ENCODE measurements at regions not wholly inside any gene's neighbourhood (a gene's known extent, or its start where the extent isn't known, plus 50 kb on each side); places are given as distances from the start of the nearest gene placed in this dataset.

GRCh38 chr10:21349912-21350286 lies 175.6 kb downstream of the SKIDA1 start:
- H3K36me3 ChIP-seq (ENCODE audit: control insufficient read depth, insufficient read depth, low read length) = no peaks in the 10 kb centered on the region
- DNase-seq = peak; percentile 20
- H3K9ac ChIP-seq (ENCODE audit: extremely low read depth, low read length, poor library complexity, severe bottlenecking) = no peak overlapping the region
- H3K4me3 ChIP-seq (ENCODE audit: low read length) = no peak overlapping the region
- TF ChIP-seq CTCF (conservative IDR thresholded peaks at IDR 0.05) = no peak
- H3K27me3 Mint-ChIP-seq (ENCODE audit: insufficient read depth) = no peaks in the 10 kb centered on the region
- H3K9me3 ChIP-seq (ENCODE audit: control insufficient read depth, low read length) = peaks cover 16% of the 10 kb centered on the region
- no peaks in the 10 kb centered on the region for H3K36me3 Mint-ChIP-seq (ENCODE audit: low read depth)
- H3K4me3 Mint-ChIP-seq = no peak overlapping the region
- peaks cover 8% of the 10 kb centered on the region for H3K4me1 ChIP-seq (ENCODE audit: control insufficient read depth, insufficient read depth, low read length)
- peak overlapping the region; percentile 70 for H3K27ac ChIP-seq (ENCODE audit: low read depth, low read length)
- H3K27me3 ChIP-seq (ENCODE audit: control insufficient read depth, insufficient read depth, low read length, poor library complexity, severe bottlenecking) = no peaks in the 10 kb centered on the region
- H3K9me3 Mint-ChIP-seq = peaks cover 18% of the 10 kb centered on the region
- WGBS, 2 experiments (ENCODE audit: insufficient coverage in 1 of 2, insufficient read length in 1 of 2) = 65 to 85% methylated on average over 2 to 3 of the region's 3 CpGs
- H3K4me1 Mint-ChIP-seq = peaks cover 21% of the 10 kb centered on the region
- H3K27ac Mint-ChIP-seq = no peak overlapping the region

- peaks cover 18% of the 10 kb centered on the region for H3K9me3 Mint-ChIP-seq
Measured at GRCh38 chr10:21347785-21348170, 177.7 kb downstream of the SKIDA1 start.

DNA sequence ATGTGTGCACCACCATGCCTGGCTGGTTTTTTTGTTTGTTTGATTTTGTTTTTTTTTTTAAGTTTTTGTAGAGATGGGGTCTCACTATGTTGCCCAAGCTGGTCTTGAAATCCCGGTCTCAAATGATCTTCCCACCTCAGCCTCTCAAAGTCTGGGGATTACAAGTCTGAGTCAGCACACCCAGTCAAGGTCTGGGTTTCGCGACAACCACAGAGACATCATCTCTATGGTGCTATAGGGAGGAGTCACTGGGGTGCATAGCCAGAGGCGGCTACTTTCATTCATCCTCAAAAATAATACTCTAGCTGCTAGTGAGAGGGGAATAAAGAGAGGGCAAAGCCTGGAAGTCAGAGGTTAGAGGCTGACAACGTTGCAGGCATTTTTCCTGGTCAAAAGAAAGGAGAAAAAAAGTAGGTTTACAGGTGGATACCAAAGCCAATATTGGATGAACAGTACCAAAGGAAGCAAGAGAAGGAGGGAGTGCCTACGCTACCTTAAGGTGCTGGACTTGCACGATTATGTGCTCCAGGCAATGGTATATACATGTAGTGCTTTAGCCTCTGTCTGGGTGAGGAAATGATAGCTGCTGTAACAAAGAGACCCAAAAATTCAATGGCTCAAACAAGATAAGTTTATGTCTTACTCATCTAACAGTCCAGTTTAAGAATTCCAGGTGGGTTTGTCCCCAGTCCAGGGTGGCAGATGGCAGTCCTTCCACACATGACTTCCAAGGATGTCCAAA lies 178.3 kb downstream of the SKIDA1 start:
- no peak for TF ChIP-seq CTCF (conservative IDR thresholded peaks at IDR 0.05)
- Histone ChIP-seq H3K4me1 (ENCODE audit: control insufficient read depth, insufficient read depth, low read length) (peaks cover 11% of the 10 kb centered on the region), H3K36me3 (ENCODE audit: control insufficient read depth, insufficient read depth, low read length) (no peaks in the 10 kb centered on the region), H3K4me3 (ENCODE audit: low read length) (no peak overlapping the region), H3K9ac (ENCODE audit: extremely low read depth, low read length, poor library complexity, severe bottlenecking) (no peak overlapping the region), H3K27me3 (ENCODE audit: control insufficient read depth, insufficient read depth, low read length, poor library complexity, severe bottlenecking) (no peaks in the 10 kb centered on the region), H3K9me3 (ENCODE audit: control insufficient read depth, low read length) (peaks cover 16% of the 10 kb centered on the region), H3K27ac (ENCODE audit: low read depth, low read length) (no peak overlapping the region)
- Mint-ChIP-seq H3K27me3 (ENCODE audit: insufficient read depth) (no peaks in the 10 kb centered on the region), H3K27ac (no peak overlapping the region), H3K4me3 (no peak overlapping the region), H3K9me3 (peaks cover 18% of the 10 kb centered on the region), H3K36me3 (ENCODE audit: low read depth) (no peaks in the 10 kb centered on the region), H3K4me1 (peaks cover 27% of the 10 kb centered on the region)
- WGBS, 2 experiments (ENCODE audit: insufficient coverage in 1 of 2, insufficient read length in 1 of 2) = 90 to 94% methylated on average over 3 to 6 of the region's 7 CpGs
- no peak for DNase-seq

More at GRCh38 chr10:21347785-21348170, 177.7 kb downstream of the SKIDA1 start:
- 92 to 96% methylated on average over 2 of the region's 2 CpGs for WGBS, 2 experiments (ENCODE audit: insufficient coverage in 1 of 2, insufficient read length in 1 of 2)
- Histone ChIP-seq H3K36me3 (ENCODE audit: control insufficient read depth, insufficient read depth, low read length) (no peaks in the 10 kb centered on the region), H3K4me1 (ENCODE audit: control insufficient read depth, insufficient read depth, low read length) (peaks cover 11% of the 10 kb centered on the region), H3K27ac (ENCODE audit: low read depth, low read length) (no peak overlapping the region), H3K9me3 (ENCODE audit: control insufficient read depth, low read length) (peaks cover 16% of the 10 kb centered on the region), H3K4me3 (ENCODE audit: low read length) (no peak overlapping the region), H3K9ac (ENCODE audit: extremely low read depth, low read length, poor library complexity, severe bottlenecking) (no peak overlapping the region), H3K27me3 (ENCODE audit: control insufficient read depth, insufficient read depth, low read length, poor library complexity, severe bottlenecking) (no peaks in the 10 kb centered on the region)
- Mint-ChIP-seq H3K4me3 (no peak overlapping the region), H3K27me3 (ENCODE audit: insufficient read depth) (no peaks in the 10 kb centered on the region), H3K36me3 (ENCODE audit: low read depth) (no peaks in the 10 kb centered on the region), H3K4me1 (peaks cover 27% of the 10 kb centered on the region), H3K27ac (no peak overlapping the region)
- TF ChIP-seq CTCF (conservative IDR thresholded peaks at IDR 0.05) = no peak
- DNase-seq = no peak

Data from endodermal cell (in vitro differentiated cells).